ENCODE measurements at regions not wholly inside any gene's neighbourhood (a gene's known extent, or its start where the extent isn't known, plus 50 kb on each side); places are given as distances from the start of the nearest gene placed in this dataset.

GRCh38 chr1:234756857-234757256, 146.9 kb upstream of the IRF2BP2 start:
- TF ChIP-seq POLR2AphosphoS5 (IDR thresholded peaks at IDR 0.05; ENCODE audit: low read depth, low read length) (no peak), TAF1 (IDR thresholded peaks at IDR 0.05; ENCODE audit: low read depth, low read length) (no peak), POLR2A (IDR thresholded peaks at IDR 0.05; ENCODE audit: low read depth, low read length) (no peak)
